Body of pancreas (tissue), 4 donors: ENCODE measurements at regions not wholly inside any gene's neighbourhood (a gene's known extent, or its start where the extent isn't known, plus 50 kb on each side); places are given as distances from the start of the nearest gene placed in this dataset.

Experiments
- POLR2A ChIP-seq, 3 donors: fragments of 450-650 bp; IDR thresholded peaks; one replicate each; pipeline ENCODE4 v1.6.1; 2016; ENCODE audit warnings: antibody characterized with exemption in 3 of 3, mild to moderate bottlenecking in 2 of 3
- TF ChIP-seq, protein P1 (sequence below), 7 experiments: fragments of 450-650 bp in 4 of 7; fragments of 200-600 bp in 3 of 7; sonication (generic) in 3 of 7; IDR thresholded peaks; one replicate each; pipeline ENCODE4 v1.5.1; 2016 to 2019; ENCODE audit warnings: antibody characterized with exemption in 7 of 7

DNA sequence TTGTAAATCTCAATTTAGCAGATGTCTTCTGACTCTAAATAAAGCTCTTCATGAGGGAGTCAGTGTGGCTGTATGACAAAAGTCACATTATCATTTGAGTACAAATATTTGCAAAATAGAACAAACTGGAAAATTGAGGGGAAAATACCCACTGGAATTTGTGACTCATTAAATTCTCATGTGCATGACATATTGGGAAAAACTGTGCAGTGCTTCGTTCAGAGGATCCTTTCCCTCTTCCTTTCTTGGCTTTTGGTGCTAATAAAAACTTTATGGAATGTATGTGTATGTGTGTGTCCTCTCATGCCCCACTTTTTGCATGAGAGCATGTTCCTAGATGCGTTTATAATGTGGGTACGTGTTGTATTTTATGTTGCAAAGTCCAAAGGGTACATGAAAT is 267.8 kb downstream of the KTN1 start:
- TF ChIP-seq, protein P1, sequence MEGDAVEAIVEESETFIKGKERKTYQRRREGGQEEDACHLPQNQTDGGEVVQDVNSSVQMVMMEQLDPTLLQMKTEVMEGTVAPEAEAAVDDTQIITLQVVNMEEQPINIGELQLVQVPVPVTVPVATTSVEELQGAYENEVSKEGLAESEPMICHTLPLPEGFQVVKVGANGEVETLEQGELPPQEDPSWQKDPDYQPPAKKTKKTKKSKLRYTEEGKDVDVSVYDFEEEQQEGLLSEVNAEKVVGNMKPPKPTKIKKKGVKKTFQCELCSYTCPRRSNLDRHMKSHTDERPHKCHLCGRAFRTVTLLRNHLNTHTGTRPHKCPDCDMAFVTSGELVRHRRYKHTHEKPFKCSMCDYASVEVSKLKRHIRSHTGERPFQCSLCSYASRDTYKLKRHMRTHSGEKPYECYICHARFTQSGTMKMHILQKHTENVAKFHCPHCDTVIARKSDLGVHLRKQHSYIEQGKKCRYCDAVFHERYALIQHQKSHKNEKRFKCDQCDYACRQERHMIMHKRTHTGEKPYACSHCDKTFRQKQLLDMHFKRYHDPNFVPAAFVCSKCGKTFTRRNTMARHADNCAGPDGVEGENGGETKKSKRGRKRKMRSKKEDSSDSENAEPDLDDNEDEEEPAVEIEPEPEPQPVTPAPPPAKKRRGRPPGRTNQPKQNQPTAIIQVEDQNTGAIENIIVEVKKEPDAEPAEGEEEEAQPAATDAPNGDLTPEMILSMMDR (IDR thresholded peaks at IDR 0.05) = no peak
- no peak for TF ChIP-seq POLR2A (IDR thresholded peaks at IDR 0.05)
